KMS-11 (cell line): ENCODE measurements at regions not wholly inside any gene's neighbourhood (a gene's known extent, or its start where the extent isn't known, plus 50 kb on each side); places are given as distances from the start of the nearest gene placed in this dataset.

Experiments
- H2AFZ ChIP-seq: fragments of 200-600 bp; sonication (generic); 2 replicates; pipeline ENCODE4 v1.6.1; 2016; ENCODE audit warnings: antibody characterized with exemption, mixed run types, low read depth
- H3K27ac ChIP-seq: fragments of 200-600 bp; sonication (generic); 2 replicates; pipeline ENCODE4 v1.6.1; 2016; ENCODE audit warnings: mild to moderate bottlenecking, mixed run types
- H3K27me3 ChIP-seq: fragments of 200-600 bp; sonication (generic); 2 replicates; pipeline ENCODE4 v1.6.1; 2017; ENCODE audit warnings: mild to moderate bottlenecking, low read depth, mixed run types, moderate library complexity; ENCODE audit not compliant: insufficient read depth
- H3K36me3 ChIP-seq: fragments of 200-600 bp; sonication (generic); 2 replicates; pipeline ENCODE4 v1.6.1; 2017; ENCODE audit warnings: mild to moderate bottlenecking, mixed run types; ENCODE audit not compliant: insufficient read depth
- H3K4me1 ChIP-seq: fragments of 200-600 bp; sonication (generic); 2 replicates; pipeline ENCODE4 v1.6.1; 2016; ENCODE audit warnings: mild to moderate bottlenecking, low read depth, mixed run types; ENCODE audit not compliant: poor library complexity, severe bottlenecking
- H3K4me2 ChIP-seq: fragments of 200-600 bp; sonication (generic); 2 replicates; pipeline ENCODE4 v1.7.0; 2016; ENCODE audit warnings: mild to moderate bottlenecking, mixed run types
- H3K4me3 ChIP-seq: fragments of 200-600 bp; sonication (generic); IDR thresholded peaks from 2 replicates; pipeline ENCODE4 v1.6.1; 2017; ENCODE audit warnings: low read depth, low read length, mixed read lengths; ENCODE audit not compliant: insufficient read depth
- H3K79me2 ChIP-seq: fragments of 200-600 bp; sonication (generic); 2 replicates; pipeline ENCODE4 v1.6.1; 2016; ENCODE audit warnings: low read depth, mixed run types; ENCODE audit not compliant: insufficient read depth
- H3K9ac ChIP-seq: fragments of 200-600 bp; sonication (generic); 2 replicates; pipeline ENCODE4 v1.6.1; 2016; ENCODE audit warnings: mild to moderate bottlenecking, mixed run types
- H4K20me1 ChIP-seq: fragments of 200-600 bp; sonication (generic); 2 replicates; pipeline ENCODE4 v1.6.1; 2016; ENCODE audit warnings: mild to moderate bottlenecking, mixed run types; ENCODE audit not compliant: insufficient read depth
- CTCF ChIP-seq: fragments of 200-600 bp; sonication (generic); conservative IDR thresholded peaks from 2 replicates; pipeline ENCODE4 v1.6.1; 2017; ENCODE audit warnings: low read depth, mild to moderate bottlenecking, antibody characterized with exemption, low read length, moderate library complexity, mixed read lengths

GRCh38 chr16:31704138-31704537, 169.5 kb upstream of the ZNF267 start:
- Histone ChIP-seq H3K27ac (no peak overlapping the region), H3K79me2 (no peaks in the 10 kb centered on the region), H3K4me2 (no peak overlapping the region), H3K4me3 (no peak overlapping the region), H3K9ac (no peak overlapping the region), H3K27me3 (no peaks in the 10 kb centered on the region), H2AFZ (no peak overlapping the region), H3K4me1 (peaks cover 14% of the 10 kb centered on the region), H3K36me3 (no peaks in the 10 kb centered on the region; the same call in 1 of the 2 replicates), H4K20me1 (no peaks in the 10 kb centered on the region)
- no peak for TF ChIP-seq CTCF

DNA sequence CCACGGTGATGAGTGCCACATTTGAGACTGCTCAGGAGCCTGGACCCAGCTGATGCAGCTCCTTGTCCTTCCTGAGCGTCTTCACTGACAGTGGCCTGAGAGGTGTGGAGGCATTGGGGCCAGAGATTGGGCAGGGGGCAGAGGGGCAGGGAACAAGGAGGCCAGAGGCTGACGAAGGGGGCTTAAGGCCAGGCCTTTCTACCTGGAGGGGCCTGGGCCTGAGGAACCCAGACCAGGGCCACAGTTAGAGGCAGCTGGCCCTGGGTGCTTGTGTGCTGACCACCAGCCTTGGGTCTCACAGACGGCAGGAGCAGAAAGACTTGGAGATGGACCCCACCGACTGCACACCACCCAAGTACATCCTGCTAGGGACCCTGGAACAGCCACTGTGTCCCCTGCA, 168.2 kb upstream of the ZNF267 start:
- Histone ChIP-seq H3K4me2 (no peak overlapping the region), H3K4me3 (no peak overlapping the region), H3K27ac (no peak overlapping the region), H3K4me1 (peaks cover 8% of the 10 kb centered on the region), H3K27me3 (no peaks in the 10 kb centered on the region), H4K20me1 (no peaks in the 10 kb centered on the region), H3K9ac (no peak overlapping the region), H2AFZ (no peak overlapping the region), H3K36me3 (no peaks in the 10 kb centered on the region; the same call in 1 of the 2 replicates), H3K79me2 (no peaks in the 10 kb centered on the region)
- TF ChIP-seq CTCF: no peak

DNA sequence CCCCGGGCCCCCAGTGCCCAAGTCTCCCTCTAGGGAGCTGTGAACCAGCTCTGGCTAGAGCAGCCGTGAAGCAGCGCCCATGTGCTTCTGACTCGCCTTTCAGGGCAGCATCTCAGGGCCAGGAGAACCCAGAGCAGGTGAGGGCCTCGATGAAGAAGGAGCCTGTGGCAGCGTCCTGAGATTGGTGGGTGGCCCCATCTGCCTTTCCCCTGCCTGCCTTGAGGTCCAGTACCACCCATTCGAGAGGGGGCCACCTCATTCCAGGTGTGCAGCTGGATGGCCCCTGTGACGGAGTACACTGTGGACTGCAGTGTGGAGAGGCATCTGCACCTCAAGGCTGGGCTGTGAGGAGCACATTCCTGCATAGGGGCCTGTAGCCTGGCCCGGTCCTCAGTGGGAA, 167.3 kb upstream of the ZNF267 start:
- no peaks in the 10 kb centered on the region for H4K20me1 ChIP-seq
- no peak overlapping the region for H3K4me2 ChIP-seq
- no peak overlapping the region for H3K4me3 ChIP-seq
- no peak overlapping the region for H3K27ac ChIP-seq
- H3K36me3 ChIP-seq: no peaks in the 10 kb centered on the region; the same call in 1 of the 2 replicates
- peaks cover 4% of the 10 kb centered on the region for H3K4me1 ChIP-seq
- H3K9ac ChIP-seq: no peak overlapping the region
- H3K79me2 ChIP-seq: no peaks in the 10 kb centered on the region
- H2AFZ ChIP-seq: no peak overlapping the region
- no peaks in the 10 kb centered on the region for H3K27me3 ChIP-seq
- no peak for TF ChIP-seq CTCF

DNA sequence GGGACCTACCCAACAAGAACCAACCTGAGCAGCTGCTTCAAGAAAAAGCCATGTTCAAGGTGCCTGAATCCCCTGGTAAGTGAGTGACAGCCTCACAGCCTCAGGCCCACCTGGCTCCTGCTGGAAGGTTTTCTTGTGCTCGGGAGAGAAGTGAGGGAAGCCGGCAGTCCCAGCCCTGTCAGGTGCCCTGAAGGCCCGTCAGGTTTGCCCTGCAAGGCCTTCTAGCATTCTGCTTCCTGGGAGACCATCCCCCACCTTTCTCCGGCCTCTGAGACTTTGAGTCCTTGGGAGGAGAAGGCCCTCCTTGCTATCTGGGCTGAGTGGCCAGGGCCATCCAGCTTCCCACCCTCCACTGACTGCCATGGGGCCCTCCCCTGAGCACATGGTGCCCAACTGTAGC, 166.7 kb upstream of the ZNF267 start:
- Histone ChIP-seq H2AFZ (no peak overlapping the region), H3K4me3 (no peak overlapping the region), H3K4me2 (no peak overlapping the region), H3K4me1 (no peaks in the 10 kb centered on the region), H3K79me2 (no peaks in the 10 kb centered on the region), H3K27me3 (no peaks in the 10 kb centered on the region), H3K36me3 (no peaks in the 10 kb centered on the region; the same call in 1 of the 2 replicates), H3K9ac (no peak overlapping the region), H4K20me1 (no peaks in the 10 kb centered on the region), H3K27ac (no peak overlapping the region)
- TF ChIP-seq CTCF: no peak
